HCT116 (cell line): ENCODE measurements at regions not wholly inside any gene's neighbourhood (a gene's known extent, or its start where the extent isn't known, plus 50 kb on each side); places are given as distances from the start of the nearest gene placed in this dataset.

Experiments used
- ATAC-seq: fragments of 200-7000 bp; cut with Tn5 transposase; 2 replicates; pipeline ENCODE4 v1.9.1; 2020; ENCODE audit warnings: mild to moderate bottlenecking, moderate library complexity
- BruUV-seq: library from RNA; stranded (reverse); fragments of 400-500 nt; replicated peaks from 2 replicates; lab custom pipeline; 2021; lab: Mats Ljungman, UMichigan
- CTCF ChIA-PET: fragments of 300-600 bp; sonication (Branson Sonifier 250); formaldehyde crosslinking; loops from one replicate; lab custom pipeline; 2021; ENCODE audit warnings: antibody characterized with exemption; lab: Charles Lee
- POLR2A ChIA-PET: fragments of 300-600, 350-600 bp; sonication (Branson Sonifier 250); formaldehyde crosslinking; loops from one replicate; lab custom pipeline; 2021; ENCODE audit warnings: antibody characterized with exemption; lab: Charles Lee
- RAD21 ChIA-PET, 2 experiments: fragments of 300-600 bp; sonication (Branson Sonifier 250); formaldehyde crosslinking; loops; one replicate each; lab custom pipeline; 2023; ENCODE audit warnings: low total read pairs in 2 of 2; ENCODE audit not compliant: uncharacterized antibody in 2 of 2, unreplicated experiment in 2 of 2, low non-redundant PET in 1 of 2; lab: Charles Lee
- DNase-seq: peaks from one replicate; pipeline ENCODE4 v3.0.0-alpha.2; 2010; ENCODE audit warnings: low read depth, low spot score
- H2AFZ ChIP-seq: fragments of 200-600 bp; shearing (Covaris generic), sonication (generic); 2 replicates; pipeline ENCODE4 v1.6.1; 2017; ENCODE audit warnings: low read depth, mixed run types, mixed read lengths, antibody characterized with exemption, low read length; ENCODE audit not compliant: poor library complexity, severe bottlenecking
- H3K27ac ChIP-seq: 2 replicates; pipeline ENCODE4 v1.5.1; 2012; ENCODE audit warnings: low read depth, low read length
- H3K27me3 ChIP-seq: fragments of 200-600 bp; sonication (generic); 2 replicates; pipeline ENCODE4 v1.6.1; 2016; ENCODE audit warnings: mixed run types, low read length, mixed read lengths; ENCODE audit not compliant: insufficient read depth
- H3K36me3 ChIP-seq, 2 experiments: fragments of 200-500 bp in 1 of 2; fragments of 200-600 bp in 1 of 2; sonication (Bioruptor generic) in 1 of 2; sonication (generic) in 1 of 2; 2 replicates each; pipeline versions ENCODE4 v1.5.1 to v1.6.1; 2014 to 2016; ENCODE audit warnings: low read length in 2 of 2, inconsistent platforms in 1 of 2, mixed read lengths in 1 of 2, mixed run types in 1 of 2; ENCODE audit not compliant: insufficient read depth in 2 of 2, control insufficient read depth in 1 of 2
- H3K4me1 ChIP-seq, 2 experiments: fragments of 200-600 bp in 1 of 2; sonication (generic) in 1 of 2; 2 replicates each; pipeline versions ENCODE4 v1.5.1 to v1.6.1; 2012 to 2017; ENCODE audit warnings: low read length in 2 of 2, inconsistent platforms in 1 of 2, mild to moderate bottlenecking in 1 of 2, mixed read lengths in 1 of 2, mixed run types in 1 of 2, moderate library complexity in 1 of 2; ENCODE audit not compliant: insufficient read depth in 2 of 2, control insufficient read depth in 1 of 2
- H3K4me2 ChIP-seq: fragments of 200-600 bp; sonication (generic); 2 replicates; pipeline ENCODE4 v1.6.1; 2017; ENCODE audit warnings: mixed run types, low read length, mixed read lengths
- H3K4me3 ChIP-seq, 2 experiments: fragments of 200-600 bp in 1 of 2; sonication (generic) in 1 of 2; replicated peaks in 1 of 2; 2 replicates each; pipeline ENCODE4 v1.5.1; 2011 to 2016; ENCODE audit warnings: low read length in 2 of 2, control low read depth in 1 of 2, low read depth in 1 of 2, mild to moderate bottlenecking in 1 of 2, mixed read lengths in 1 of 2, mixed run types in 1 of 2
- H3K79me2 ChIP-seq: fragments of 200-600 bp; sonication (generic); 2 replicates; pipeline ENCODE4 v1.6.1; 2017; ENCODE audit warnings: mild to moderate bottlenecking, mixed run types, low read length, moderate library complexity, mixed read lengths; ENCODE audit not compliant: insufficient read depth
- H3K9ac ChIP-seq: fragments of 200-600 bp; sonication (generic); 2 replicates; pipeline ENCODE4 v1.6.1; 2016; ENCODE audit warnings: low read length, mixed read lengths
- H3K9me2 ChIP-seq: fragments of 200-600 bp; sonication (generic), shearing (Covaris generic); 2 replicates; pipeline ENCODE4 v1.6.1; 2017; ENCODE audit warnings: mixed run types, mild to moderate bottlenecking, moderate library complexity; ENCODE audit not compliant: insufficient read depth
- H3K9me3 ChIP-seq, 2 experiments: fragments of 200-500 bp in 1 of 2; fragments of 200-600 bp in 1 of 2; sonication (Bioruptor generic) in 1 of 2; sonication (generic) in 1 of 2; 2 replicates each; pipeline ENCODE4 v1.6.1; 2014 to 2017; ENCODE audit warnings: low read length in 2 of 2, mixed read lengths in 2 of 2, inconsistent platforms in 1 of 2, low read depth in 1 of 2, mild to moderate bottlenecking in 1 of 2, mixed run types in 1 of 2, moderate library complexity in 1 of 2; ENCODE audit not compliant: control insufficient read depth in 1 of 2, insufficient read depth in 1 of 2
- H4K20me1 ChIP-seq: fragments of 200-600 bp; sonication (generic), shearing (Covaris generic); 2 replicates; pipeline ENCODE4 v1.6.1; 2017; ENCODE audit warnings: mixed run types, mild to moderate bottlenecking, moderate library complexity; ENCODE audit not compliant: insufficient read depth
- CBX3 ChIP-seq: IDR thresholded peaks from 2 replicates; pipeline ENCODE4 v1.6.1; 2012; ENCODE audit warnings: low read depth
- CEBPB ChIP-seq: IDR thresholded peaks from 2 replicates; pipeline ENCODE4 v1.6.1; 2012; ENCODE audit warnings: low read depth
- CTCF ChIP-seq, 3 experiments: fragments of 200-600 bp in 1 of 3; sonication (generic) in 1 of 3; IDR thresholded peaks in 2 of 3; conservative IDR thresholded peaks in 1 of 3; 2 replicates each; pipeline ENCODE4 v1.5.1; 2012 to 2017; ENCODE audit warnings: low read depth in 2 of 3, low read length in 2 of 3, antibody characterized with exemption in 1 of 3, borderline replicate concordance in 1 of 3, control low read depth in 1 of 3, mild to moderate bottlenecking in 1 of 3, mixed read lengths in 1 of 3, mixed run types in 1 of 3, moderate library complexity in 1 of 3; ENCODE audit not compliant: insufficient read depth in 1 of 3
- EGR1 ChIP-seq: IDR thresholded peaks from 2 replicates; pipeline ENCODE4 v1.6.1; 2012; ENCODE audit warnings: low read depth
- ELF1 ChIP-seq: IDR thresholded peaks from 2 replicates; pipeline ENCODE4 v1.6.1; 2012; ENCODE audit warnings: low read depth, borderline replicate concordance
- EZH2 ChIP-seq: fragments of 200-600 bp; sonication (generic); IDR thresholded peaks from 2 replicates; pipeline ENCODE4 v1.6.1; 2017; ENCODE audit warnings: antibody characterized with exemption, mixed run types
- EZH2phosphoT487 ChIP-seq: fragments of 200-600 bp; IDR thresholded peaks from 2 replicates; pipeline ENCODE4 v1.6.1; 2018; ENCODE audit warnings: antibody characterized with exemption, borderline replicate concordance
- FOSL1 ChIP-seq: IDR thresholded peaks from 2 replicates; pipeline ENCODE4 v1.6.1; 2012; ENCODE audit warnings: low read depth
- JUND ChIP-seq: IDR thresholded peaks from 2 replicates; pipeline ENCODE4 v1.6.1; 2012
- POLR2A ChIP-seq: IDR thresholded peaks from 2 replicates; pipeline ENCODE4 v1.7.0; 2011; ENCODE audit warnings: borderline replicate concordance; ENCODE audit not compliant: insufficient read depth, insufficient read length; ENCODE audit errors: extremely low read depth
- POLR2AphosphoS5 ChIP-seq: IDR thresholded peaks from 2 replicates; pipeline ENCODE4 v1.6.1; 2011; ENCODE audit warnings: mild to moderate bottlenecking, low read depth, low read length, moderate library complexity
- REST ChIP-seq: IDR thresholded peaks from 2 replicates; pipeline ENCODE4 v1.6.1; 2012; ENCODE audit warnings: low read depth
- SIN3A ChIP-seq: IDR thresholded peaks from 2 replicates; pipeline ENCODE4 v1.6.1; 2012; ENCODE audit warnings: low read depth
- SP1 ChIP-seq: IDR thresholded peaks from 2 replicates; pipeline ENCODE4 v1.6.1; 2012; ENCODE audit warnings: low read depth
- SRF ChIP-seq: IDR thresholded peaks from 2 replicates; pipeline ENCODE4 v1.6.1; 2012; ENCODE audit warnings: low read depth
- TCF7L2 ChIP-seq: IDR thresholded peaks from 2 replicates; pipeline ENCODE4 v1.7.0; 2011; ENCODE audit warnings: borderline replicate concordance, inconsistent platforms; ENCODE audit not compliant: insufficient read depth, insufficient read length; ENCODE audit errors: extremely low read depth
- YY1 ChIP-seq: IDR thresholded peaks from 2 replicates; pipeline ENCODE4 v1.6.1; 2011; ENCODE audit warnings: low read length, low read depth, moderate library complexity, mild to moderate bottlenecking; ENCODE audit not compliant: insufficient replicate concordance; ENCODE audit errors: extremely low read depth
- ZBTB33 ChIP-seq: IDR thresholded peaks from 2 replicates; pipeline ENCODE4 v1.6.1; 2011; ENCODE audit warnings: mild to moderate bottlenecking, low read length, moderate library complexity; ENCODE audit not compliant: insufficient replicate concordance; ENCODE audit errors: extremely low read depth
- ZFX ChIP-seq: fragments of 450-650 bp; IDR thresholded peaks from 2 replicates; pipeline ENCODE4 v1.6.1; 2017
- ZNF274 ChIP-seq: fragments of 200-500 bp; sonication (Bioruptor generic); IDR thresholded peaks from 2 replicates; pipeline ENCODE4 v1.6.1; 2014; ENCODE audit warnings: mild to moderate bottlenecking, low read depth, low read length, inconsistent platforms
- intact Hi-C: fragments of 100-400 bp; cut with micrococcal nuclease; formaldehyde crosslinking; loops from 2 replicates; pipeline ENCODE4 v1.10.0; 2022

GRCh38 chr10:131816941-131817700 is 83.7 kb upstream of the PPP2R2D start:
- POLR2A ChIA-PET, result no interaction called here
- H3K79me2 ChIP-seq, result no peaks in the 10 kb centered on the region
- BruUV-seq, result no TSS peak
- no peaks in the 10 kb centered on the region for H3K9me2 ChIP-seq
- RAD21 ChIA-PET, result no interaction called here
- CTCF ChIA-PET, result no interaction called here
- TF ChIP-seq CTCF (IDR thresholded peaks at IDR 0.05 in 2 of 3, conservative IDR thresholded peaks at IDR 0.05 in 1 of 3; ENCODE audit: borderline replicate concordance in 1 of 3, insufficient read depth in 1 of 3, low read depth in 2 of 3, low read length in 2 of 3) (no peak), EZH2phosphoT487 (no peak), ZBTB33 (no peak), CEBPB (no peak), SP1 (no peak), EZH2 (no peak), CBX3 (no peak), SIN3A (no peak), ZFX (no peak), ELF1 (no peak), JUND (no peak), ZNF274 (no peak), YY1 (no peak), TCF7L2 (no peak), EGR1 (no peak), REST (no peak), FOSL1 (no peak), SRF (no peak), POLR2AphosphoS5 (no peak), POLR2A (no peak)
- no peaks in the 10 kb centered on the region for H3K27me3 ChIP-seq
- H3K4me1 ChIP-seq, result no peaks in the 10 kb centered on the region
- no peak for ATAC-seq
- no peak overlapping the region for H3K4me3 ChIP-seq
- intact Hi-C loops, result no loop called here
- no peaks in the 10 kb centered on the region for H4K20me1 ChIP-seq
- H3K4me2 ChIP-seq, result no peak overlapping the region
- no peak for DNase-seq
- H3K36me3 ChIP-seq, result no peaks in the 10 kb centered on the region
- H3K27ac ChIP-seq, result no peak overlapping the region
- H3K9ac ChIP-seq, result no peak overlapping the region
- H3K9me3 ChIP-seq, result no peaks in the 10 kb centered on the region
- no peak overlapping the region for H2AFZ ChIP-seq
